Panc1 (cell line): ENCODE measurements at regions not wholly inside any gene's neighbourhood (a gene's known extent, or its start where the extent isn't known, plus 50 kb on each side); places are given as distances from the start of the nearest gene placed in this dataset.

Source experiments
- ATAC-seq: fragments of 200-7000 bp; cut with Tn5 transposase; 2 replicates; pipeline ENCODE4 v1.9.1; 2020; ENCODE audit warnings: mild to moderate bottlenecking, moderate library complexity
- BruUV-seq: library from RNA; stranded (reverse); fragments of 400-500 nt; replicated peaks from 2 replicates; lab custom pipeline; 2021; lab: Mats Ljungman, UMichigan
- CTCF ChIA-PET: fragments of 300-600 bp; sonication (Branson Sonifier 250); formaldehyde crosslinking; loops from one replicate; lab custom pipeline; 2022; ENCODE audit warnings: antibody characterized with exemption; lab: Charles Lee
- POLR2A ChIA-PET: fragments of 300-600 bp; sonication (Branson Sonifier 250); formaldehyde crosslinking; loops from one replicate; lab custom pipeline; 2022; ENCODE audit warnings: antibody characterized with exemption; lab: Charles Lee
- DNase-seq: peaks from one replicate; pipeline ENCODE4 v3.0.0-alpha.2; 2010; ENCODE audit warnings: low read depth, low spot score
- H3K27ac ChIP-seq: 2 replicates; pipeline ENCODE4 v1.5.1; 2011; ENCODE audit warnings: mild to moderate bottlenecking, low read length, inconsistent platforms
- H3K27me3 ChIP-seq: fragments of 200-500 bp; sonication (Bioruptor generic); 2 replicates; pipeline ENCODE4 v1.6.0; 2014; ENCODE audit warnings: low read length, inconsistent platforms; ENCODE audit not compliant: control insufficient read depth, insufficient read depth
- H3K36me3 ChIP-seq: fragments of 200-500 bp; sonication (Bioruptor generic); 2 replicates; pipeline ENCODE4 v1.5.1; 2014; ENCODE audit warnings: inconsistent platforms, mild to moderate bottlenecking, low read length, moderate library complexity; ENCODE audit not compliant: control insufficient read depth, insufficient read depth
- H3K4me1 ChIP-seq: 2 replicates; pipeline ENCODE4 v1.5.1; 2011; ENCODE audit warnings: inconsistent platforms, mild to moderate bottlenecking, low read length, moderate library complexity; ENCODE audit not compliant: control insufficient read depth, insufficient read depth
- H3K4me3 ChIP-seq, 2 experiments: 2 replicates each; pipeline ENCODE4 v1.5.1; 2011 to 2012; ENCODE audit warnings: low read depth in 2 of 2, low read length in 2 of 2, mild to moderate bottlenecking in 2 of 2, inconsistent platforms in 1 of 2, moderate library complexity in 1 of 2
- H3K9me3 ChIP-seq: fragments of 200-500 bp; sonication (Bioruptor generic); 2 replicates; pipeline ENCODE4 v1.5.1; 2014; ENCODE audit warnings: low read depth, mild to moderate bottlenecking, inconsistent platforms, low read length, moderate library complexity; ENCODE audit not compliant: control insufficient read depth, insufficient read depth
- POLR2AphosphoS5 ChIP-seq: IDR thresholded peaks from 2 replicates; pipeline ENCODE4 v1.6.1; 2012; ENCODE audit warnings: mild to moderate bottlenecking, low read depth, low read length, moderate library complexity
- SIN3A ChIP-seq: IDR thresholded peaks from 2 replicates; pipeline ENCODE4 v1.6.1; 2012; ENCODE audit warnings: low read depth, mild to moderate bottlenecking, low read length, moderate library complexity, borderline replicate concordance; ENCODE audit not compliant: insufficient read depth
- TCF7L2 ChIP-seq: IDR thresholded peaks from 2 replicates; pipeline ENCODE4 v1.6.1; 2011; ENCODE audit warnings: mild to moderate bottlenecking, low read depth, low read length, inconsistent platforms
- in situ Hi-C: cut with HindIII; loops from 2 replicates; pipeline ENCODE4 v1.10.0; 2016; ENCODE audit warnings: low sequenced_read_pairs, low pct_unique_long_range_greater_than_20kb
- intact Hi-C: fragments of 100-400 bp; cut with micrococcal nuclease; formaldehyde crosslinking; loops from one replicate; pipeline ENCODE4 v1.10.0; 2022; ENCODE audit not compliant: unreplicated experiment
- TF ChIP-seq, protein P1 (sequence below): fragments of 450-650 bp; IDR thresholded peaks from 2 replicates; pipeline ENCODE4 v1.5.1; 2017; ENCODE audit warnings: mild to moderate bottlenecking
- TF ChIP-seq, protein P2 (sequence below), 2 experiments: IDR thresholded peaks; 2 replicates each; pipeline ENCODE4 v1.6.1; 2011 to 2012; ENCODE audit warnings: low read depth in 2 of 2, control low read depth in 1 of 2, low read length in 1 of 2, mild to moderate bottlenecking in 1 of 2, moderate library complexity in 1 of 2; ENCODE audit not compliant: insufficient read depth in 1 of 2

DNA sequence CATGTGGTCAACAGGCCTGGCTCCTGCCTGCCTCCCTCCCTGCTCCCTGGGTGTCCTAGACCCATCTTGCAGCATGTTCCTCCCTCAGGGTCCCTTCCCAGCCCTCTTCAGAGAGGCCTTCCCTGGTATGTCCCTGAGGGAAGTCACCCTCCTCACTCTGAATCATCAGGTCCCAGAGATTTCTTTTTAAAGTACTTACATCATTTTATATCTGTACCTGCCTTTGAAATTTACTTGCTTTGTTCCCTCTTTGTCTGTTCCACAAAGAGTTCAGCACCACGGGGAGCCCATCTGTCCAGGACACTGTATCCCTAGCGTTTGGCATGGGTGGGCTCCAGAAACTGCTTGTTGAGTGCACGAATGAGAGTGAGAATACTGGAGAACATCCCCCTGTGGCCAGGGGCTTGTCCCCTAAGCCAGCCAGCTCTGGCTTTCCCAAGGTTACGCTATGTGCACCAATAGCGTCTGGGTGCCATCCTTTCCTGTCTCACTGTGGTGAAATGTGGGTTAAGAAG lies 50.6 kb upstream of the IGFBP3 start:
- ChIA-PET POLR2A (no interaction called here), CTCF (no interaction called here)

DNA sequence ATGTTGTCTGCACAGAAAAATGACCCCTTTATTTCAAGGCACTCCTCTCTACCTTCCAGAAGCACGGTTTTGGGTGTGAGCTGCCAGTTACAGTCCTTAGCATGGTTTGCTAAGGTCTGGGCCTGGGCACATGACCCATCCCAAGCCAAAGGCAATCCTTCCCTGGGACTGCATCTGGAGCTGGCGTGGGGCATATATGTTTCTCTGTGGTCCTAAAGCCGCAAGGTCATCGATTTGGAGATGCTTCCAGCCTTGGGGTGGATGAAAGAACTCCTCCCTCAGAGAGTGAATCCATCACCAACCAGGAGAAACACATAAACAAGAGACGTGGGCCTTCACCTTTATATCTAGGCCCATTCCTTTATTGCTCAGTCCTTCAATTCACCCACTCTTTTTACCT lies 50.1 kb upstream of the IGFBP3 start:
- TF ChIP-seq SIN3A: no peak
- TF ChIP-seq, protein P1, sequence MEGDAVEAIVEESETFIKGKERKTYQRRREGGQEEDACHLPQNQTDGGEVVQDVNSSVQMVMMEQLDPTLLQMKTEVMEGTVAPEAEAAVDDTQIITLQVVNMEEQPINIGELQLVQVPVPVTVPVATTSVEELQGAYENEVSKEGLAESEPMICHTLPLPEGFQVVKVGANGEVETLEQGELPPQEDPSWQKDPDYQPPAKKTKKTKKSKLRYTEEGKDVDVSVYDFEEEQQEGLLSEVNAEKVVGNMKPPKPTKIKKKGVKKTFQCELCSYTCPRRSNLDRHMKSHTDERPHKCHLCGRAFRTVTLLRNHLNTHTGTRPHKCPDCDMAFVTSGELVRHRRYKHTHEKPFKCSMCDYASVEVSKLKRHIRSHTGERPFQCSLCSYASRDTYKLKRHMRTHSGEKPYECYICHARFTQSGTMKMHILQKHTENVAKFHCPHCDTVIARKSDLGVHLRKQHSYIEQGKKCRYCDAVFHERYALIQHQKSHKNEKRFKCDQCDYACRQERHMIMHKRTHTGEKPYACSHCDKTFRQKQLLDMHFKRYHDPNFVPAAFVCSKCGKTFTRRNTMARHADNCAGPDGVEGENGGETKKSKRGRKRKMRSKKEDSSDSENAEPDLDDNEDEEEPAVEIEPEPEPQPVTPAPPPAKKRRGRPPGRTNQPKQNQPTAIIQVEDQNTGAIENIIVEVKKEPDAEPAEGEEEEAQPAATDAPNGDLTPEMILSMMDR: no peak
- no peak for TF ChIP-seq TCF7L2
- H3K9me3 ChIP-seq: no peaks in the 10 kb centered on the region
- intact Hi-C loops: no loop called here
- peaks cover 10% of the 10 kb centered on the region; the same call in 1 of the 2 replicates for H3K4me1 ChIP-seq
- ChIA-PET CTCF (interaction anchor here (0.5 kb wide), 1 partner anchor 48 kb away, joined by 3 read pairs; no protein-coding TSS in a partner anchor), POLR2A (no interaction called here)
- no peak overlapping the region for H3K27ac ChIP-seq
- H3K36me3 ChIP-seq: no peaks in the 10 kb centered on the region
- H3K27me3 ChIP-seq: no peaks in the 10 kb centered on the region
- no peak for DNase-seq
- ATAC-seq: no peak
- in situ Hi-C loops: no loop called here
- no TSS peak for BruUV-seq
- no peak overlapping the region for H3K4me3 ChIP-seq

More for the DNA sequence above, 50.6 kb upstream of the IGFBP3 start:
- peaks cover 10% of the 10 kb centered on the region; the same call in 1 of the 2 replicates for H3K4me1 ChIP-seq
- H3K36me3 ChIP-seq: no peaks in the 10 kb centered on the region
- no peaks in the 10 kb centered on the region for H3K27me3 ChIP-seq
- in situ Hi-C loops: no loop called here
- intact Hi-C loops: no loop called here
- H3K4me3 ChIP-seq: no peak overlapping the region
- DNase-seq (no peak), ATAC-seq (no peak)
- no peaks in the 10 kb centered on the region for H3K9me3 ChIP-seq
- no peak for TF ChIP-seq TCF7L2
- TF ChIP-seq, protein P2, sequence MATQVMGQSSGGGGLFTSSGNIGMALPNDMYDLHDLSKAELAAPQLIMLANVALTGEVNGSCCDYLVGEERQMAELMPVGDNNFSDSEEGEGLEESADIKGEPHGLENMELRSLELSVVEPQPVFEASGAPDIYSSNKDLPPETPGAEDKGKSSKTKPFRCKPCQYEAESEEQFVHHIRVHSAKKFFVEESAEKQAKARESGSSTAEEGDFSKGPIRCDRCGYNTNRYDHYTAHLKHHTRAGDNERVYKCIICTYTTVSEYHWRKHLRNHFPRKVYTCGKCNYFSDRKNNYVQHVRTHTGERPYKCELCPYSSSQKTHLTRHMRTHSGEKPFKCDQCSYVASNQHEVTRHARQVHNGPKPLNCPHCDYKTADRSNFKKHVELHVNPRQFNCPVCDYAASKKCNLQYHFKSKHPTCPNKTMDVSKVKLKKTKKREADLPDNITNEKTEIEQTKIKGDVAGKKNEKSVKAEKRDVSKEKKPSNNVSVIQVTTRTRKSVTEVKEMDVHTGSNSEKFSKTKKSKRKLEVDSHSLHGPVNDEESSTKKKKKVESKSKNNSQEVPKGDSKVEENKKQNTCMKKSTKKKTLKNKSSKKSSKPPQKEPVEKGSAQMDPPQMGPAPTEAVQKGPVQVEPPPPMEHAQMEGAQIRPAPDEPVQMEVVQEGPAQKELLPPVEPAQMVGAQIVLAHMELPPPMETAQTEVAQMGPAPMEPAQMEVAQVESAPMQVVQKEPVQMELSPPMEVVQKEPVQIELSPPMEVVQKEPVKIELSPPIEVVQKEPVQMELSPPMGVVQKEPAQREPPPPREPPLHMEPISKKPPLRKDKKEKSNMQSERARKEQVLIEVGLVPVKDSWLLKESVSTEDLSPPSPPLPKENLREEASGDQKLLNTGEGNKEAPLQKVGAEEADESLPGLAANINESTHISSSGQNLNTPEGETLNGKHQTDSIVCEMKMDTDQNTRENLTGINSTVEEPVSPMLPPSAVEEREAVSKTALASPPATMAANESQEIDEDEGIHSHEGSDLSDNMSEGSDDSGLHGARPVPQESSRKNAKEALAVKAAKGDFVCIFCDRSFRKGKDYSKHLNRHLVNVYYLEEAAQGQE (IDR thresholded peaks at IDR 0.05; ENCODE audit: insufficient read depth in 1 of 2, low read depth in 2 of 2, low read length in 1 of 2): no peak
- TF ChIP-seq, protein P1: no peak
- no peak for TF ChIP-seq POLR2AphosphoS5
- no peak for TF ChIP-seq SIN3A
- no TSS peak for BruUV-seq
- H3K27ac ChIP-seq: no peak overlapping the region
